PC-9 (cell line): ENCODE measurements at regions not wholly inside any gene's neighbourhood (a gene's known extent, or its start where the extent isn't known, plus 50 kb on each side); places are given as distances from the start of the nearest gene placed in this dataset.

Source experiments
- EZH2 ChIP-seq: fragments of 200-600 bp; sonication (generic); IDR thresholded peaks from 2 replicates; pipeline ENCODE4 v1.8.0; 2017; ENCODE audit warnings: antibody characterized with exemption, low read depth
- TF ChIP-seq, protein P1 (sequence below): fragments of 200-600 bp; sonication (generic); conservative IDR thresholded peaks from 2 replicates; pipeline ENCODE4 v1.6.1; 2017; ENCODE audit warnings: mixed run types, antibody characterized with exemption, mild to moderate bottlenecking, moderate library complexity

DNA sequence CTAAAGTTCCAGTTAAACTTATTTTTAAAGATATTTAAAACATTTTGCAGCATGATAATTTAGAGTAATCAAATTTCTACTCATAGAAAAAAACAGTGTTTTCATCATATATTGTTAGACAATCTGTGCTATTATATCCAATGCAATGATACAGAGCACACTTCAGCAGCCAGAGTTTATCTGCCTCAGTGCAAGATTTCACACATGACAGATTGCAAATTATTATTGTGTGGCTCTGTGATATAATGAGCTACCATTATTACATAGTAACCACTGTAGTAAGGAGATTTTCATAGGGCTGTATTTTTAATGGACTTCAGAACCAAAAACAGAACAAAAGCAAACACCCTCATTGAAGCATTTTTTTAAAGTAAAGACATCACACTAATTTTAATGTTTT is 762.4 kb downstream of the DSC3 start:
- TF ChIP-seq, protein P1, sequence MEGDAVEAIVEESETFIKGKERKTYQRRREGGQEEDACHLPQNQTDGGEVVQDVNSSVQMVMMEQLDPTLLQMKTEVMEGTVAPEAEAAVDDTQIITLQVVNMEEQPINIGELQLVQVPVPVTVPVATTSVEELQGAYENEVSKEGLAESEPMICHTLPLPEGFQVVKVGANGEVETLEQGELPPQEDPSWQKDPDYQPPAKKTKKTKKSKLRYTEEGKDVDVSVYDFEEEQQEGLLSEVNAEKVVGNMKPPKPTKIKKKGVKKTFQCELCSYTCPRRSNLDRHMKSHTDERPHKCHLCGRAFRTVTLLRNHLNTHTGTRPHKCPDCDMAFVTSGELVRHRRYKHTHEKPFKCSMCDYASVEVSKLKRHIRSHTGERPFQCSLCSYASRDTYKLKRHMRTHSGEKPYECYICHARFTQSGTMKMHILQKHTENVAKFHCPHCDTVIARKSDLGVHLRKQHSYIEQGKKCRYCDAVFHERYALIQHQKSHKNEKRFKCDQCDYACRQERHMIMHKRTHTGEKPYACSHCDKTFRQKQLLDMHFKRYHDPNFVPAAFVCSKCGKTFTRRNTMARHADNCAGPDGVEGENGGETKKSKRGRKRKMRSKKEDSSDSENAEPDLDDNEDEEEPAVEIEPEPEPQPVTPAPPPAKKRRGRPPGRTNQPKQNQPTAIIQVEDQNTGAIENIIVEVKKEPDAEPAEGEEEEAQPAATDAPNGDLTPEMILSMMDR = no peak
- no peak for TF ChIP-seq EZH2
